ENCODE measurements at regions not wholly inside any gene's neighbourhood (a gene's known extent, or its start where the extent isn't known, plus 50 kb on each side); places are given as distances from the start of the nearest gene placed in this dataset.

DNA sequence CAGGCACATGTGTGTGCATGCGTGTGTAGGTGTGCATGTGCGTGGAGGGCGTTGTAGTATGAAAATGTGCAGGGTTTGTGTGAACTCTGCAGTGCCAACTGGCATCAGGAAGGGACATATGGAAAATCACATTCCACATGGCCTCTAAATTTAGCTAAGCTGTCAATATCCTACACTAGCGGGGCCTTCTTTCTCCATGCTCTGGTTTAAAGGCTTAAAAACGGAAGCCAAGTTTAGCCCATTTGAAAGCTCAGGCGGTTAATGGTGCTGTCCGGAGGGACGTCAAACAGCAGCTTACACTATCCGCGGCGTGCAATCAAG lies 144.1 kb upstream of the NOCT start:
- no peak for TF ChIP-seq MYC (IDR thresholded peaks at IDR 0.05; ENCODE audit: low read depth, low read length)
- TF ChIP-seq, protein P1, sequence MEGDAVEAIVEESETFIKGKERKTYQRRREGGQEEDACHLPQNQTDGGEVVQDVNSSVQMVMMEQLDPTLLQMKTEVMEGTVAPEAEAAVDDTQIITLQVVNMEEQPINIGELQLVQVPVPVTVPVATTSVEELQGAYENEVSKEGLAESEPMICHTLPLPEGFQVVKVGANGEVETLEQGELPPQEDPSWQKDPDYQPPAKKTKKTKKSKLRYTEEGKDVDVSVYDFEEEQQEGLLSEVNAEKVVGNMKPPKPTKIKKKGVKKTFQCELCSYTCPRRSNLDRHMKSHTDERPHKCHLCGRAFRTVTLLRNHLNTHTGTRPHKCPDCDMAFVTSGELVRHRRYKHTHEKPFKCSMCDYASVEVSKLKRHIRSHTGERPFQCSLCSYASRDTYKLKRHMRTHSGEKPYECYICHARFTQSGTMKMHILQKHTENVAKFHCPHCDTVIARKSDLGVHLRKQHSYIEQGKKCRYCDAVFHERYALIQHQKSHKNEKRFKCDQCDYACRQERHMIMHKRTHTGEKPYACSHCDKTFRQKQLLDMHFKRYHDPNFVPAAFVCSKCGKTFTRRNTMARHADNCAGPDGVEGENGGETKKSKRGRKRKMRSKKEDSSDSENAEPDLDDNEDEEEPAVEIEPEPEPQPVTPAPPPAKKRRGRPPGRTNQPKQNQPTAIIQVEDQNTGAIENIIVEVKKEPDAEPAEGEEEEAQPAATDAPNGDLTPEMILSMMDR (IDR thresholded peaks at IDR 0.05; ENCODE audit: low read depth, low read length), result no peak
- TF ChIP-seq MAX (IDR thresholded peaks at IDR 0.05; ENCODE audit: low read depth, low read length), result no peak
- no peak for TF ChIP-seq POLR2A (IDR thresholded peaks at IDR 0.05; ENCODE audit: extremely low read depth, insufficient read length)

GRCh38 chr4:138870737-138871554 lies 144.6 kb upstream of the NOCT start:
- TF ChIP-seq MYC (IDR thresholded peaks at IDR 0.05; ENCODE audit: low read depth, low read length), result no peak
- TF ChIP-seq, protein P1 (IDR thresholded peaks at IDR 0.05; ENCODE audit: low read depth, low read length), result peak; percentile 80
- H3K4me3 ChIP-seq (ENCODE audit: low read depth, low read length), result no peak overlapping the region
- DNase-seq (ENCODE audit: low read depth), result peak; percentile 68

More for the DNA sequence above, 144.1 kb upstream of the NOCT start:
- DNase-seq (ENCODE audit: low read depth), result no peak
- H3K4me3 ChIP-seq (ENCODE audit: low read depth, low read length), result no peak overlapping the region

- no peak overlapping the region for H3K4me3 ChIP-seq (ENCODE audit: low read depth, low read length)
- TF ChIP-seq, protein P1 (IDR thresholded peaks at IDR 0.05; ENCODE audit: low read depth, low read length), result no peak
- TF ChIP-seq MYC (IDR thresholded peaks at IDR 0.05; ENCODE audit: low read depth, low read length) (no peak), MAX (IDR thresholded peaks at IDR 0.05; ENCODE audit: low read depth, low read length) (no peak), POLR2A (IDR thresholded peaks at IDR 0.05; ENCODE audit: extremely low read depth, insufficient read length) (no peak)
- no peak for DNase-seq (ENCODE audit: low read depth)
Observed at GRCh38 chr4:138869631-138870030, 145.9 kb upstream of the NOCT start.

DNA sequence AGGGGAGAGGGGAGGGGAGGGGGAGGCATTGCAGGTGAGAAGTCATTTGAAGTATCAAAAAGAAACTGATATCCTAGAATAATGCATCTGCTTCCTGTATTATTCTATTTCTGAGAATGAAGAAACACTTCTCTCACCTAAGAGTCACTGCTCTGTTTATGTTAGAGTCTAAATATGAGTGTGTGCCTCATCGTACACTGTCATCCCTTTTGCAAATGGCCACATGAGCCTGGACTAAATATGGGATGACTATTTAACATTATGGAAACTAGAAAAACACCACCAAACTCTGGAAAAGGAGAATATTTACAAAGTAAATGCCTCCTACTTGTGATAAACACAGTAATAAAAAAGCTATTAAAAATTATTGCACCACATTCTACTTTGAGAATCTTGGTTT lies 146.4 kb upstream of the NOCT start:
- TF ChIP-seq POLR2A (IDR thresholded peaks at IDR 0.05; ENCODE audit: extremely low read depth, insufficient read length) (no peak), MAX (IDR thresholded peaks at IDR 0.05; ENCODE audit: low read depth, low read length) (no peak), MYC (IDR thresholded peaks at IDR 0.05; ENCODE audit: low read depth, low read length) (no peak)
- TF ChIP-seq, protein P1 (IDR thresholded peaks at IDR 0.05; ENCODE audit: low read depth, low read length), result no peak
- no peak overlapping the region for H3K4me3 ChIP-seq (ENCODE audit: low read depth, low read length)
- DNase-seq (ENCODE audit: low read depth), result no peak

DNA sequence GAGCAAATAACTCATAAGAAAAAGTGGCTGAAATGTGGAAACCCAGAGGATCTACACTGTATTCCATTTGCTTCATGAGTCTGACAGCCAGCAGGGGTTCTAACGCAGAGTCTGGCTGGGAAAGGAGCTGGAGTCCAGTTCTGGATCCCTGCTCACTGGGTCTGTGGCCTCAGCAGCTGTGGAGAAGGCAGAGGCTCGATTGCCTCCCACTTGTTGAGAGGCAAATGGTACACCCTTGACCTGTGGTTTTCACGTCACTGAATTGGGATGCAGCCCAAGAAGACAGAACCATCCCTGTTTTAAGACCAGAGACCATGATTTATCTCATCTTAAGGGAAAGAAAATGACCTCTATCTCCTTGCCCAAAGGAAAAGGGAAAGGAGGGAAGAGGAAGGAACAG lies 147.0 kb upstream of the NOCT start:
- TF ChIP-seq MAX (IDR thresholded peaks at IDR 0.05; ENCODE audit: low read depth, low read length) (no peak), MYC (IDR thresholded peaks at IDR 0.05; ENCODE audit: low read depth, low read length) (no peak), POLR2A (IDR thresholded peaks at IDR 0.05; ENCODE audit: extremely low read depth, insufficient read length) (no peak)
- TF ChIP-seq, protein P1 (IDR thresholded peaks at IDR 0.05; ENCODE audit: low read depth, low read length), result no peak
- no peak overlapping the region for H3K4me3 ChIP-seq (ENCODE audit: low read depth, low read length)
- DNase-seq (ENCODE audit: low read depth), result no peak
